Stomach (tissue), 8 donors: ENCODE measurements at regions not wholly inside any gene's neighbourhood (a gene's known extent, or its start where the extent isn't known, plus 50 kb on each side); places are given as distances from the start of the nearest gene placed in this dataset.

Source experiments
- DNase-seq, 2 donors: peaks; one replicate each; pipeline versions ENCODE4 v3.0.0 to v3.0.0-alpha.2; 2013 to 2019
- H3K27ac ChIP-seq, 5 donors: fragments of 200-600 bp in 4 of 5; sonication (generic) in 4 of 5; one replicate each; pipeline ENCODE4 v1.5.1; 2013 to 2019; ENCODE audit warnings: mild to moderate bottlenecking in 1 of 5, moderate library complexity in 1 of 5
- H3K27me3 ChIP-seq, 3 donors: fragments of 200-600 bp; sonication (generic); one replicate each; pipeline ENCODE4 v1.5.1; 2017 to 2019; ENCODE audit warnings: mixed run types in 1 of 3
- H3K36me3 ChIP-seq, 4 donors: fragments of 200-600 bp; sonication (generic); 1 replicate in 3 of 4; 2 replicates in 1 of 4; pipeline ENCODE4 v1.5.1; 2016 to 2019
- H3K4me1 ChIP-seq, 4 donors: fragments of 200-600 bp; sonication (generic); one replicate each; pipeline ENCODE4 v1.5.1; 2016 to 2019
- H3K4me3 ChIP-seq, 4 donors: fragments of 200-600 bp; sonication (generic) in 3 of 4; one replicate each; pipeline ENCODE4 v1.5.1; 2016 to 2019; ENCODE audit warnings: mild to moderate bottlenecking in 1 of 4
- H3K9me3 ChIP-seq, 4 donors: fragments of 200-600 bp; sonication (generic); one replicate each; pipeline ENCODE4 v1.5.1; 2016 to 2019
- EP300 ChIP-seq: sonication (generic); formaldehyde crosslinking; IDR thresholded peaks from one replicate; pipeline ENCODE4 v1.6.1; 2017; ENCODE audit warnings: antibody characterized with exemption
- POLR2A ChIP-seq, 4 donors: fragments of 450-650 bp; IDR thresholded peaks; one replicate each; pipeline ENCODE4 v1.6.1; 2016; ENCODE audit warnings: antibody characterized with exemption in 4 of 4, control low read depth in 2 of 4, mild to moderate bottlenecking in 1 of 4, moderate library complexity in 1 of 4
- POLR2AphosphoS5 ChIP-seq, 3 donors: sonication (generic); formaldehyde crosslinking; IDR thresholded peaks; one replicate each; pipeline ENCODE4 v1.6.1; 2016; ENCODE audit warnings: antibody characterized with exemption in 3 of 3
- WGBS, 5 donors: extraction: QIAGEN DNeasy Blood & Tissue Kit in 3 of 5; methylation state at CpG; one replicate each; pipeline versions ENCODE4 v1.1.5 to v1.1.7; 2013 to 2018; 5-methylcytosine and 5-hydroxymethylcytosine counted together
- intact Hi-C: fragments of 100-400 bp; cut with DNase I; formaldehyde crosslinking; loops from one replicate; pipeline ENCODE4 v1.15.1; 2023; ENCODE audit warnings: low total_unique reads
- TF ChIP-seq, protein P1 (sequence below), 7 experiments: fragments of 450-650 bp in 4 of 7; fragments of 200-600 bp in 3 of 7; sonication (generic) in 3 of 7; IDR thresholded peaks; one replicate each; pipeline ENCODE4 v1.5.1; 2016 to 2019; ENCODE audit warnings: antibody characterized with exemption in 7 of 7, control low read depth in 2 of 7, mild to moderate bottlenecking in 1 of 7
- donor health status: healthy with polysubstance abuse.
- donor health status: Bipolar disorder and iron deficiency.
- donor health status: healthy.

DNA sequence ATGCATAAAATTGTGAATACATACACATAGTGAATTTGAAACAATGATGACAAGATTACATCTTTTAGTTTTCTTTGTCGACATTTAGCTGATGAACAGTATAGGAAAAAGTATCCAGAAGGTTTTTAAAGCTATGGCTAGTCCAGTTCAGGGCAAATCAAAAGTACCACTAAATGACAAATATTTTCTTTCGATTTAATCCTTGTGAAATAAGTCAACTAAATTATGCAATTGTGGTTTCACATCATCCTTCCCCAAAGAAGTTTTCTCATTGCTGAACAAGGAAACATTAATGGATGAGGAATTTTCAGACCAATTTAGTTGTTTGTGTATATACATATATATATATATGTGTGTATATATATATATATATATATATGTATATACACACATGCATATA is 774.0 kb downstream of the DNAJB9 start:
- no peak overlapping the region for H3K4me3 ChIP-seq
- no peaks in the 10 kb centered on the region for H3K9me3 ChIP-seq
- no peak for DNase-seq
- H3K4me1 ChIP-seq = no peaks in the 10 kb centered on the region
- H3K27ac ChIP-seq = no peak overlapping the region
- no peaks in the 10 kb centered on the region for H3K36me3 ChIP-seq
- H3K27me3 ChIP-seq = no peaks in the 10 kb centered on the region
- no peak for TF ChIP-seq POLR2A (IDR thresholded peaks at IDR 0.05)
- TF ChIP-seq, protein P1, sequence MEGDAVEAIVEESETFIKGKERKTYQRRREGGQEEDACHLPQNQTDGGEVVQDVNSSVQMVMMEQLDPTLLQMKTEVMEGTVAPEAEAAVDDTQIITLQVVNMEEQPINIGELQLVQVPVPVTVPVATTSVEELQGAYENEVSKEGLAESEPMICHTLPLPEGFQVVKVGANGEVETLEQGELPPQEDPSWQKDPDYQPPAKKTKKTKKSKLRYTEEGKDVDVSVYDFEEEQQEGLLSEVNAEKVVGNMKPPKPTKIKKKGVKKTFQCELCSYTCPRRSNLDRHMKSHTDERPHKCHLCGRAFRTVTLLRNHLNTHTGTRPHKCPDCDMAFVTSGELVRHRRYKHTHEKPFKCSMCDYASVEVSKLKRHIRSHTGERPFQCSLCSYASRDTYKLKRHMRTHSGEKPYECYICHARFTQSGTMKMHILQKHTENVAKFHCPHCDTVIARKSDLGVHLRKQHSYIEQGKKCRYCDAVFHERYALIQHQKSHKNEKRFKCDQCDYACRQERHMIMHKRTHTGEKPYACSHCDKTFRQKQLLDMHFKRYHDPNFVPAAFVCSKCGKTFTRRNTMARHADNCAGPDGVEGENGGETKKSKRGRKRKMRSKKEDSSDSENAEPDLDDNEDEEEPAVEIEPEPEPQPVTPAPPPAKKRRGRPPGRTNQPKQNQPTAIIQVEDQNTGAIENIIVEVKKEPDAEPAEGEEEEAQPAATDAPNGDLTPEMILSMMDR (IDR thresholded peaks at IDR 0.05) = no peak
- no peak for TF ChIP-seq POLR2AphosphoS5 (IDR thresholded peaks at IDR 0.05)
- no peak for TF ChIP-seq EP300
- 84 to 90% (median 85%) methylated on average over 2 of the region's 2 CpGs for WGBS, 5 donors
- intact Hi-C loops = no loop called here

DNA sequence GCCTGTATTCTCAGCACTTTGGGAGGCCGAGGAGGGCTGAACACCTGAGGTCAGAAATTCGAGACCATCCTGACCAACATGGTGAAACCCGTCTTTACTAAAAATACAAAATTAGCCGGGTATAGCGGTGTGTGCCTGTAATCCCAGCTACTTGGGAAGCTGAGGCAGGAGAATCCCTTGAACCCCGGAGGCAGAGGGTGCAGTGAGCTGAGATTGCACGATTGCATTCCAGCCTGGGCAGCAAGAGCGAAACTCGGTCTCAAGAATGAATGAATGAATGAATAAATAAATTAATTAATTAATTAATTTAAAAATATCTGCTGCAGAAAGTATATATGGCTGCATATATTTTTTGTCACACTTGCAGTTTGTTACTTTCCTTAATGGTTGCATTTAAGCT is 781.8 kb downstream of the DNAJB9 start:
- Histone ChIP-seq H3K27me3 (no peaks in the 10 kb centered on the region), H3K27ac (no peak overlapping the region), H3K4me3 (no peak overlapping the region), H3K4me1 (no peaks in the 10 kb centered on the region), H3K36me3 (no peaks in the 10 kb centered on the region), H3K9me3 (no peaks in the 10 kb centered on the region)
- 89 to 96% (median 90%) methylated on average over 9 of the region's 9 CpGs for WGBS, 5 donors
- intact Hi-C loops = no loop called here
- TF ChIP-seq, protein P1 (IDR thresholded peaks at IDR 0.05) = no peak
- TF ChIP-seq POLR2AphosphoS5 (IDR thresholded peaks at IDR 0.05) (no peak), EP300 (no peak), POLR2A (IDR thresholded peaks at IDR 0.05) (no peak)
- no peak for DNase-seq

DNA sequence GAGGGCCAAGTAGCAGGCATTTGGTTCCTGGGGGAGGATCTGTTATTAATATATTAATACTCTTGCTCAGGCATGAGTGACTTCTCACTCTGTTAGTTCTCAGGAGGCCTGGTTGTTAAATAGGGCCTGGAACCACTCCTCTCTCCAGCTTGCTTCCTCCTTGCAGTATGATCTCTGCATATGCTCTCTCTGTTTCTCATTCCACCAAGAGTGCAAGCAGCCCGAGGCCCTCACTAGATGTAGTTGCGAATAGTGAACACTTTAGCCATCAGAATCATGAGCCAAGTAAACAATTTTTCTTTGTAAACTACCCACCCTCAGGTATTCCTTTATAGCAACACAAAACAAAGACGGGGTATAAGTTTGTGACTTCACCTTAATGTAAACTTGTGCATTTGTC is 784.3 kb downstream of the DNAJB9 start:
- H3K4me1 ChIP-seq = no peaks in the 10 kb centered on the region
- intact Hi-C loops = no loop called here
- 51 to 79% (median 63%) methylated on average over 3 of the region's 3 CpGs for WGBS, 5 donors
- H3K9me3 ChIP-seq = no peaks in the 10 kb centered on the region
- H3K36me3 ChIP-seq = no peaks in the 10 kb centered on the region
- TF ChIP-seq EP300 (no peak), POLR2AphosphoS5 (IDR thresholded peaks at IDR 0.05) (no peak), POLR2A (IDR thresholded peaks at IDR 0.05) (no peak)
- TF ChIP-seq, protein P1 (IDR thresholded peaks at IDR 0.05) = no peak
- no peak overlapping the region for H3K27ac ChIP-seq
- DNase-seq = no peak
- H3K27me3 ChIP-seq = no peaks in the 10 kb centered on the region
- no peak overlapping the region for H3K4me3 ChIP-seq

- H3K27ac ChIP-seq = no peak overlapping the region
- H3K4me3 ChIP-seq = no peak overlapping the region
- TF ChIP-seq EP300 (no peak), POLR2AphosphoS5 (IDR thresholded peaks at IDR 0.05) (no peak), POLR2A (IDR thresholded peaks at IDR 0.05) (no peak)
- TF ChIP-seq, protein P1 (IDR thresholded peaks at IDR 0.05) = no peak
- 80 to 100% (median 91%) methylated on average over 1 of the region's 1 CpG for WGBS, 5 donors
- H3K36me3 ChIP-seq = no peaks in the 10 kb centered on the region
- DNase-seq = no peak
- no peaks in the 10 kb centered on the region for H3K9me3 ChIP-seq
- H3K27me3 ChIP-seq = no peaks in the 10 kb centered on the region
- intact Hi-C loops = no loop called here
- no peaks in the 10 kb centered on the region for H3K4me1 ChIP-seq
These were observed 784.9 kb downstream of the DNAJB9 start for GRCh38 chr7:109354552-109354951.

DNA sequence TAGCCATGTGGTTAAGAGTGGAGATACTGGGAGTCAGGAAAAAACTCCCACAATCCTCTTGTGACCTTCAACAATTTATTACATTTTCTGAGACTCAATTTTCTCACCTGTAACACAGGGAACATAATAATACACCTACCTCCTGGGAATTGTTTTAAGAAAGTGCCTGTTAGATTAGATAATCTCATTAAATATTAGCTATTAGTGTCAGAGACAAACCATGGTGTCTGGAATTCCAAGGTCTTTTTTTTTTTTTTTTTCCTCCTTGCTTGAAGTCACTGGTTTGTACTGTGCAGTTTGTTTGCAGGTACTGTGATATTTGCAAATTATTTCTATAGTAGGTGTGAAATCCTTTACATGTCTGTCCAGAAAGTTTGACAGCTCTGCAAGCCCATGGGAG is 806.1 kb downstream of the DNAJB9 start:
- TF ChIP-seq POLR2A (IDR thresholded peaks at IDR 0.05) (no peak), EP300 (no peak), POLR2AphosphoS5 (IDR thresholded peaks at IDR 0.05) (no peak)
- TF ChIP-seq, protein P1 (IDR thresholded peaks at IDR 0.05) = no peak
- no peaks in the 10 kb centered on the region for H3K9me3 ChIP-seq
- H3K27ac ChIP-seq = no peak overlapping the region
- peaks cover 0 to 28% (median 0%) of the 10 kb centered on the region in 4 donors for H3K4me1 ChIP-seq
- no peak for DNase-seq
- intact Hi-C loops = no loop called here
- H3K4me3 ChIP-seq = no peak overlapping the region
- no peaks in the 10 kb centered on the region for H3K27me3 ChIP-seq
- H3K36me3 ChIP-seq = no peaks in the 10 kb centered on the region
